GM12878 (cell line): ENCODE measurements at regions not wholly inside any gene's neighbourhood (a gene's known extent, or its start where the extent isn't known, plus 50 kb on each side); places are given as distances from the start of the nearest gene placed in this dataset.

Source experiments
- CBX5 ChIP-seq: sonication (generic); IDR thresholded peaks from 2 replicates; pipeline ENCODE4 v1.6.1; 2016; ENCODE audit warnings: low read depth, moderate library complexity, mild to moderate bottlenecking, inconsistent platforms
- CREB1 ChIP-seq: IDR thresholded peaks from 2 replicates; pipeline ENCODE4 v1.6.1; 2012; ENCODE audit warnings: low read depth, mild to moderate bottlenecking, inconsistent platforms
- E2F8 ChIP-seq: fragments of 450-650 bp; IDR thresholded peaks from 2 replicates; pipeline ENCODE4 v1.6.1; 2018; ENCODE audit warnings: mild to moderate bottlenecking, low read depth, moderate library complexity; ENCODE audit not compliant: partially characterized antibody
- EGR1 ChIP-seq, 2 experiments: IDR thresholded peaks; 1 replicate in 1 of 2; 2 replicates in 1 of 2; pipeline ENCODE4 v1.6.1; 2011 to 2012; ENCODE audit warnings: low read depth in 2 of 2, low read length in 2 of 2, borderline replicate concordance in 1 of 2, mild to moderate bottlenecking in 1 of 2, moderate library complexity in 1 of 2
- ETV6 ChIP-seq, 2 experiments: fragments of 450-650 bp in 1 of 2; IDR thresholded peaks in 1 of 2; conservative IDR thresholded peaks in 1 of 2; 2 replicates each; pipeline ENCODE4 v1.6.1; 2014; ENCODE audit warnings: antibody characterized with exemption in 1 of 2, borderline replicate concordance in 1 of 2, low read depth in 1 of 2, mild to moderate bottlenecking in 1 of 2, moderate library complexity in 1 of 2
- FOS ChIP-seq: IDR thresholded peaks from 3 replicates; pipeline ENCODE4 v1.6.1; 2011; ENCODE audit warnings: borderline replicate concordance; ENCODE audit not compliant: insufficient read length; ENCODE audit errors: extremely low read depth
- HDAC2 ChIP-seq: fragments of 200-600 bp; sonication (generic); IDR thresholded peaks from 2 replicates; pipeline ENCODE4 v1.6.1; 2017
- HDAC6 ChIP-seq: fragments of 200-600 bp; sonication (generic); IDR thresholded peaks from one replicate; pipeline ENCODE4 v1.8.0; 2017; ENCODE audit warnings: antibody characterized with exemption; ENCODE audit not compliant: unreplicated experiment
- MYB ChIP-seq: fragments of 150-350 bp; IDR thresholded peaks from 2 replicates; pipeline ENCODE4 v1.6.1; 2014; ENCODE audit warnings: mild to moderate bottlenecking, low read depth, low read length, borderline replicate concordance
- NBN ChIP-seq: fragments of 450-650 bp; IDR thresholded peaks from 2 replicates; pipeline ENCODE4 v1.6.1; 2016
- NFXL1 ChIP-seq: fragments of 450-650 bp; IDR thresholded peaks from 2 replicates; pipeline ENCODE4 v1.6.1; 2017; ENCODE audit warnings: antibody characterized with exemption, mild to moderate bottlenecking, borderline replicate concordance
- PKNOX1 ChIP-seq: fragments of 450-650 bp; IDR thresholded peaks from 2 replicates; pipeline ENCODE4 v1.6.1; 2016; ENCODE audit warnings: mild to moderate bottlenecking
- TAF1 ChIP-seq: IDR thresholded peaks from 2 replicates; pipeline ENCODE4 v1.6.1; 2011; ENCODE audit warnings: mild to moderate bottlenecking, low read depth, low read length, borderline replicate concordance
- TCF7 ChIP-seq: IDR thresholded peaks from 2 replicates; pipeline ENCODE4 v1.6.1; 2014; ENCODE audit warnings: antibody characterized with exemption, borderline replicate concordance
- ZBTB33 ChIP-seq: fragments of 450-650 bp; IDR thresholded peaks from 2 replicates; pipeline ENCODE4 v1.6.1; 2017; ENCODE audit warnings: mild to moderate bottlenecking
- TF ChIP-seq, protein P1 (sequence below): fragments of 150-350 bp; IDR thresholded peaks from 2 replicates; pipeline ENCODE4 v1.6.1; 2016; ENCODE audit warnings: low read depth, low read length
- TF ChIP-seq, protein P2 (sequence below), 3 experiments: IDR thresholded peaks in 2 of 3; conservative IDR thresholded peaks in 1 of 3; 2 replicates each; pipeline ENCODE4 v1.5.1; 2011; ENCODE audit warnings: low read depth in 3 of 3, low read length in 3 of 3, mild to moderate bottlenecking in 3 of 3, control low read depth in 2 of 3, moderate library complexity in 2 of 3, inconsistent platforms in 1 of 3, mixed read lengths in 1 of 3; ENCODE audit not compliant: control insufficient read depth in 2 of 3, insufficient read depth in 1 of 3; ENCODE audit errors: extremely low read depth in 1 of 3

DNA sequence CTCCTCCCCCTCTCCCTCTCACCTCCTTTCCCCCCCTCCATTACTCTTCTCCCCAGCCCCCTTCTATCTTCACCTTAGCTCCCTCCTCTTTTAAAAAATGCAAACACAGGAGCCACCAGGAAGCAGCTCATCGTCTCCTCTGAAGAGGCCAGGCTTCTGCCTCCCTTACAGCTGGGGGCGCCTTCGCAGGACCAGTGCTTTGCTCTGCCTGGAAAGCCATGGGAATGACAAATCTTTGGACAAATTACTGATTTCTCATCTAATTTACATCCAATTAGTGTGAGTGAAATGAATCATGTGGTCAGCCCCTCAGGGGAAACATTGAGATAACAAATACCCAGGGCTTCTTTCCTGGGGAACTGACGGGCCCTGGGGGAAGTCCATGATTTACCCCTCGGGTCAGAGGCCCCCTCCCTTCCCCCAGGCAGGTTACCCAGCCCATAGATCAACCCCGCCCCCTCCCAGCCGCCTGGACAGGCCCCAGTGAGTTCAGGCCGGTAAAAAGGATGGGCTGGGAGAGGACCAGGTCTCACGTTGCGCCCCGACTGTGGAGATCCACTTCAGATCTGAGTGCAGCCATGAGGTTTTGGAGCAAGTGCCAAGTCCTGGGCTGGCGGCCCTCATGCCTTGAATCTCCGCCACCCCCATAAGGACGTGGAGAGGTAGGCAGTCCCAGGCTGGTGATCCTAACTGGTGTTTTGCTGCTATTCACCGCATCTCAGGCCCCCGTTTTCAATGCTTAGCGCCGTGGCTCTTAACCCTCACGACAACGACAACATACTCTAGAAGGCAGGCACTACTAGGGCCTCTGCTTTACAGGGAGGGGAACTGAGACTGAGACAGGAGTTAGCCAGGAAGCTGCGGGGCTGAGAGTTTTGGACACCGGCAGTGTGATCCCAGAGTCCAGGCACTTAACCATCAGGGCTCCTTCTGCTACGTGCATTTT, 300.8 kb downstream of the RRAGC start (continued):
- TF ChIP-seq ETV6 (conservative IDR thresholded peaks at IDR 0.05 in 1 of 2, IDR thresholded peaks at IDR 0.05 in 1 of 2; ENCODE audit: borderline replicate concordance in 1 of 2, low read depth in 1 of 2) (no peak), ZBTB33 (no peak), E2F8 (no peak), PKNOX1 (no peak), CREB1 (no peak), EGR1 (IDR thresholded peaks at IDR 0.05; ENCODE audit: borderline replicate concordance in 1 of 2, low read depth in 2 of 2, low read length in 2 of 2) (0 out of 3 replicates have a peak, but pooled peaks of 1 of the 2 experiments have one; percentile 12), NBN (no peak), HDAC6 (no peak), TCF7 (no peak), MYB (no peak), NFXL1 (no peak), CBX5 (no peak), TAF1 (no peak), HDAC2 (no peak), FOS (no peak)
- TF ChIP-seq, protein P1, sequence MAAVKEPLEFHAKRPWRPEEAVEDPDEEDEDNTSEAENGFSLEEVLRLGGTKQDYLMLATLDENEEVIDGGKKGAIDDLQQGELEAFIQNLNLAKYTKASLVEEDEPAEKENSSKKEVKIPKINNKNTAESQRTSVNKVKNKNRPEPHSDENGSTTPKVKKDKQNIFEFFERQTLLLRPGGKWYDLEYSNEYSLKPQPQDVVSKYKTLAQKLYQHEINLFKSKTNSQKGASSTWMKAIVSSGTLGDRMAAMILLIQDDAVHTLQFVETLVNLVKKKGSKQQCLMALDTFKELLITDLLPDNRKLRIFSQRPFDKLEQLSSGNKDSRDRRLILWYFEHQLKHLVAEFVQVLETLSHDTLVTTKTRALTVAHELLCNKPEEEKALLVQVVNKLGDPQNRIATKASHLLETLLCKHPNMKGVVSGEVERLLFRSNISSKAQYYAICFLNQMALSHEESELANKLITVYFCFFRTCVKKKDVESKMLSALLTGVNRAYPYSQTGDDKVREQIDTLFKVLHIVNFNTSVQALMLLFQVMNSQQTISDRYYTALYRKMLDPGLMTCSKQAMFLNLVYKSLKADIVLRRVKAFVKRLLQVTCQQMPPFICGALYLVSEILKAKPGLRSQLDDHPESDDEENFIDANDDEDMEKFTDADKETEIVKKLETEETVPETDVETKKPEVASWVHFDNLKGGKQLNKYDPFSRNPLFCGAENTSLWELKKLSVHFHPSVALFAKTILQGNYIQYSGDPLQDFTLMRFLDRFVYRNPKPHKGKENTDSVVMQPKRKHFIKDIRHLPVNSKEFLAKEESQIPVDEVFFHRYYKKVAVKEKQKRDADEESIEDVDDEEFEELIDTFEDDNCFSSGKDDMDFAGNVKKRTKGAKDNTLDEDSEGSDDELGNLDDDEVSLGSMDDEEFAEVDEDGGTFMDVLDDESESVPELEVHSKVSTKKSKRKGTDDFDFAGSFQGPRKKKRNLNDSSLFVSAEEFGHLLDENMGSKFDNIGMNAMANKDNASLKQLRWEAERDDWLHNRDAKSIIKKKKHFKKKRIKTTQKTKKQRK: no peak
- TF ChIP-seq, protein P2, sequence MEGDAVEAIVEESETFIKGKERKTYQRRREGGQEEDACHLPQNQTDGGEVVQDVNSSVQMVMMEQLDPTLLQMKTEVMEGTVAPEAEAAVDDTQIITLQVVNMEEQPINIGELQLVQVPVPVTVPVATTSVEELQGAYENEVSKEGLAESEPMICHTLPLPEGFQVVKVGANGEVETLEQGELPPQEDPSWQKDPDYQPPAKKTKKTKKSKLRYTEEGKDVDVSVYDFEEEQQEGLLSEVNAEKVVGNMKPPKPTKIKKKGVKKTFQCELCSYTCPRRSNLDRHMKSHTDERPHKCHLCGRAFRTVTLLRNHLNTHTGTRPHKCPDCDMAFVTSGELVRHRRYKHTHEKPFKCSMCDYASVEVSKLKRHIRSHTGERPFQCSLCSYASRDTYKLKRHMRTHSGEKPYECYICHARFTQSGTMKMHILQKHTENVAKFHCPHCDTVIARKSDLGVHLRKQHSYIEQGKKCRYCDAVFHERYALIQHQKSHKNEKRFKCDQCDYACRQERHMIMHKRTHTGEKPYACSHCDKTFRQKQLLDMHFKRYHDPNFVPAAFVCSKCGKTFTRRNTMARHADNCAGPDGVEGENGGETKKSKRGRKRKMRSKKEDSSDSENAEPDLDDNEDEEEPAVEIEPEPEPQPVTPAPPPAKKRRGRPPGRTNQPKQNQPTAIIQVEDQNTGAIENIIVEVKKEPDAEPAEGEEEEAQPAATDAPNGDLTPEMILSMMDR (IDR thresholded peaks at IDR 0.05 in 2 of 3, conservative IDR thresholded peaks at IDR 0.05 in 1 of 3; ENCODE audit: control insufficient read depth in 2 of 3, extremely low read depth in 1 of 3, insufficient read depth in 1 of 3, low read depth in 3 of 3, low read length in 3 of 3): peak in 1 of 3 experiments; percentile 2; a peak in 1 of 6 replicates
